ENCODE measurements at regions not wholly inside any gene's neighbourhood (a gene's known extent, or its start where the extent isn't known, plus 50 kb on each side); places are given as distances from the start of the nearest gene placed in this dataset.

DNA sequence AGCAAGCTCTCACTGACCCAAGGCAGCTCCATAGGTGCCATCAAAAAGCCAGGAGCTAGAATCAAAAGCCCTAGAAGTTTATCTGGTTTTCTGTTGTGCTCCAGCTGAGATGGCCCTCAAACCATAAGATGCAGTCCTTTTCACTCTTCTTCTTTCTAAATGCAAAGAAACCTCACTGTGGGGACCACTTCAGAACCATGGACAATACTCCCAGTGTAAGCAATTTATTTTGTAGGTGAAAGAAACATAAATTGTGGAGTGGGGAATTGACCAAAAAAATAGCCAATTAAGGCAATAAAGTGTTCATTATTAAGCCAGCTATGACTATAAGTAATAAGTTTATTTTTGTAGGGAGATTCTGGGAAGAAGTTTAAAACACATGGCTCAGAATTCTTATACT lies 1399.9 kb downstream of the PLA2G4A start:
- no peak overlapping the region for H3K27ac ChIP-seq (ENCODE audit: low read depth in 1 of 2, low read length in 2 of 2)
- no peak overlapping the region for H3K4me3 ChIP-seq (ENCODE audit: low read depth in 1 of 3, low read length in 3 of 3)
- no peak for DNase-seq (ENCODE audit: low spot score)
- no peaks in the 10 kb centered on the region for H3K27me3 ChIP-seq (ENCODE audit: control insufficient read depth in 4 of 4, insufficient read depth in 4 of 4, low read length in 3 of 4)
- H3K36me3 ChIP-seq (ENCODE audit: control insufficient read depth in 4 of 4, insufficient read depth in 3 of 4, low read depth in 1 of 4, low read length in 3 of 4) = no peaks in the 10 kb centered on the region
- no peaks in the 10 kb centered on the region for H3K4me1 ChIP-seq (ENCODE audit: control insufficient read depth in 4 of 4, insufficient read depth in 4 of 4, low read length in 3 of 4)
- no peak overlapping the region for H3K9ac ChIP-seq (ENCODE audit: low read depth in 1 of 2, low read length in 2 of 2)
- TF ChIP-seq NR2F2 (IDR thresholded peaks at IDR 0.05) (no peak), YY1 (IDR thresholded peaks at IDR 0.05) (no peak), RXRA (IDR thresholded peaks at IDR 0.05) (no peak), EGR1 (IDR thresholded peaks at IDR 0.05; ENCODE audit: low read depth in 2 of 2) (no peak), RAD21 (IDR thresholded peaks at IDR 0.05) (no peak), HNF4A (conservative IDR thresholded peaks at IDR 0.05) (no peak), GABPA (IDR thresholded peaks at IDR 0.05 in 1 of 2, conservative IDR thresholded peaks at IDR 0.05 in 1 of 2) (no peak), HNF4G (IDR thresholded peaks at IDR 0.05) (no peak), TAF1 (conservative IDR thresholded peaks at IDR 0.05) (no peak)
- TF ChIP-seq, protein P1, sequence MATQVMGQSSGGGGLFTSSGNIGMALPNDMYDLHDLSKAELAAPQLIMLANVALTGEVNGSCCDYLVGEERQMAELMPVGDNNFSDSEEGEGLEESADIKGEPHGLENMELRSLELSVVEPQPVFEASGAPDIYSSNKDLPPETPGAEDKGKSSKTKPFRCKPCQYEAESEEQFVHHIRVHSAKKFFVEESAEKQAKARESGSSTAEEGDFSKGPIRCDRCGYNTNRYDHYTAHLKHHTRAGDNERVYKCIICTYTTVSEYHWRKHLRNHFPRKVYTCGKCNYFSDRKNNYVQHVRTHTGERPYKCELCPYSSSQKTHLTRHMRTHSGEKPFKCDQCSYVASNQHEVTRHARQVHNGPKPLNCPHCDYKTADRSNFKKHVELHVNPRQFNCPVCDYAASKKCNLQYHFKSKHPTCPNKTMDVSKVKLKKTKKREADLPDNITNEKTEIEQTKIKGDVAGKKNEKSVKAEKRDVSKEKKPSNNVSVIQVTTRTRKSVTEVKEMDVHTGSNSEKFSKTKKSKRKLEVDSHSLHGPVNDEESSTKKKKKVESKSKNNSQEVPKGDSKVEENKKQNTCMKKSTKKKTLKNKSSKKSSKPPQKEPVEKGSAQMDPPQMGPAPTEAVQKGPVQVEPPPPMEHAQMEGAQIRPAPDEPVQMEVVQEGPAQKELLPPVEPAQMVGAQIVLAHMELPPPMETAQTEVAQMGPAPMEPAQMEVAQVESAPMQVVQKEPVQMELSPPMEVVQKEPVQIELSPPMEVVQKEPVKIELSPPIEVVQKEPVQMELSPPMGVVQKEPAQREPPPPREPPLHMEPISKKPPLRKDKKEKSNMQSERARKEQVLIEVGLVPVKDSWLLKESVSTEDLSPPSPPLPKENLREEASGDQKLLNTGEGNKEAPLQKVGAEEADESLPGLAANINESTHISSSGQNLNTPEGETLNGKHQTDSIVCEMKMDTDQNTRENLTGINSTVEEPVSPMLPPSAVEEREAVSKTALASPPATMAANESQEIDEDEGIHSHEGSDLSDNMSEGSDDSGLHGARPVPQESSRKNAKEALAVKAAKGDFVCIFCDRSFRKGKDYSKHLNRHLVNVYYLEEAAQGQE (IDR thresholded peaks at IDR 0.05) = no peak
- TF ChIP-seq, protein P2, sequence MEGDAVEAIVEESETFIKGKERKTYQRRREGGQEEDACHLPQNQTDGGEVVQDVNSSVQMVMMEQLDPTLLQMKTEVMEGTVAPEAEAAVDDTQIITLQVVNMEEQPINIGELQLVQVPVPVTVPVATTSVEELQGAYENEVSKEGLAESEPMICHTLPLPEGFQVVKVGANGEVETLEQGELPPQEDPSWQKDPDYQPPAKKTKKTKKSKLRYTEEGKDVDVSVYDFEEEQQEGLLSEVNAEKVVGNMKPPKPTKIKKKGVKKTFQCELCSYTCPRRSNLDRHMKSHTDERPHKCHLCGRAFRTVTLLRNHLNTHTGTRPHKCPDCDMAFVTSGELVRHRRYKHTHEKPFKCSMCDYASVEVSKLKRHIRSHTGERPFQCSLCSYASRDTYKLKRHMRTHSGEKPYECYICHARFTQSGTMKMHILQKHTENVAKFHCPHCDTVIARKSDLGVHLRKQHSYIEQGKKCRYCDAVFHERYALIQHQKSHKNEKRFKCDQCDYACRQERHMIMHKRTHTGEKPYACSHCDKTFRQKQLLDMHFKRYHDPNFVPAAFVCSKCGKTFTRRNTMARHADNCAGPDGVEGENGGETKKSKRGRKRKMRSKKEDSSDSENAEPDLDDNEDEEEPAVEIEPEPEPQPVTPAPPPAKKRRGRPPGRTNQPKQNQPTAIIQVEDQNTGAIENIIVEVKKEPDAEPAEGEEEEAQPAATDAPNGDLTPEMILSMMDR (IDR thresholded peaks at IDR 0.05; ENCODE audit: low read depth, low read length, missing input control) = no peak
- TF ChIP-seq, protein P3, sequence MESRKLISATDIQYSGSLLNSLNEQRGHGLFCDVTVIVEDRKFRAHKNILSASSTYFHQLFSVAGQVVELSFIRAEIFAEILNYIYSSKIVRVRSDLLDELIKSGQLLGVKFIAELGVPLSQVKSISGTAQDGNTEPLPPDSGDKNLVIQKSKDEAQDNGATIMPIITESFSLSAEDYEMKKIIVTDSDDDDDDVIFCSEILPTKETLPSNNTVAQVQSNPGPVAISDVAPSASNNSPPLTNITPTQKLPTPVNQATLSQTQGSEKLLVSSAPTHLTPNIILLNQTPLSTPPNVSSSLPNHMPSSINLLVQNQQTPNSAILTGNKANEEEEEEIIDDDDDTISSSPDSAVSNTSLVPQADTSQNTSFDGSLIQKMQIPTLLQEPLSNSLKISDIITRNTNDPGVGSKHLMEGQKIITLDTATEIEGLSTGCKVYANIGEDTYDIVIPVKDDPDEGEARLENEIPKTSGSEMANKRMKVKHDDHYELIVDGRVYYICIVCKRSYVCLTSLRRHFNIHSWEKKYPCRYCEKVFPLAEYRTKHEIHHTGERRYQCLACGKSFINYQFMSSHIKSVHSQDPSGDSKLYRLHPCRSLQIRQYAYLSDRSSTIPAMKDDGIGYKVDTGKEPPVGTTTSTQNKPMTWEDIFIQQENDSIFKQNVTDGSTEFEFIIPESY (IDR thresholded peaks at IDR 0.05) = no peak
- TF ChIP-seq, protein P4, sequence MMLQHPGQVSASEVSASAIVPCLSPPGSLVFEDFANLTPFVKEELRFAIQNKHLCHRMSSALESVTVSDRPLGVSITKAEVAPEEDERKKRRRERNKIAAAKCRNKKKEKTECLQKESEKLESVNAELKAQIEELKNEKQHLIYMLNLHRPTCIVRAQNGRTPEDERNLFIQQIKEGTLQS (IDR thresholded peaks at IDR 0.05) = no peak
- no peaks in the 10 kb centered on the region for H3K9me3 ChIP-seq (ENCODE audit: control insufficient read depth in 4 of 4, low read length in 3 of 4)

DNA sequence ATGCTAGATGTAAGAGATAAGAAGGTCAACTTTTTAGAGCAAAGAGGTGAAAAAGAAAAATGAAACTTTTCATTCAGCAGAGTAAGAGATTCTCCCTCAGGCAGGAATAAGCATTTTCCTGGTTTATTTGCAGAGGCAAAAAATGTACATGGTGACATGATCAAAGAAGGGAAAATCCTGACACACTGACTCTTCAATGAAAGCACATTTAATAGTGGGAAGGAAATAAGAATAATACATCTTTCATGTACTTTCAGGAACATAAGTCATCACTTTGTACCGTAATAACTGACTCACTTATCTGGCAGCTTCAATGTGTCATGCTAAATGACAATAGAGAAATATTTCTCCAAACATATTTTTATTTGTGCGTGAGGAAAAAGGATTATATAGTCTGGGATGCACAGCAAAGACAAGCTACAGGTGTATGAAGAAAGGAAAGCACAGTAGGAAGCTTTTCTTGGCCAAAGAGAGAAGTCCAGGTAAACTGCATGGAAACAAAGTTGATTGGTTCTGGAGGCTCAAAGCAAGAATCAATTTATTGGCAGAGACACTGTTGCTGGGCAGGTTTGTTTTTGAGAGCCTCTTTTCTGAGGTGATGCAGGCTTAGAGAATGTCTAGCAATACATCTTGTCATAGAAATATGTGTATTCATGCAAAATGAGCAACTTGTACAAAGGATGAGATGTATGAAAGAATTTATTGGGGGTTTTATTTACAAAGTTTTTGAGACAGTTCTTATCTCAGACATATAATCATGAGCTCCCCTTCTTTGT lies 1409.0 kb downstream of the PLA2G4A start:
- Histone ChIP-seq H3K9ac (ENCODE audit: low read depth in 1 of 2, low read length in 2 of 2) (no peak overlapping the region), H3K36me3 (ENCODE audit: control insufficient read depth in 4 of 4, insufficient read depth in 3 of 4, low read depth in 1 of 4, low read length in 3 of 4) (no peaks in the 10 kb centered on the region), H3K4me3 (ENCODE audit: low read depth in 1 of 3, low read length in 3 of 3) (no peak overlapping the region), H3K4me1 (ENCODE audit: control insufficient read depth in 4 of 4, insufficient read depth in 4 of 4, low read length in 3 of 4) (no peaks in the 10 kb centered on the region), H3K9me3 (ENCODE audit: control insufficient read depth in 4 of 4, low read length in 3 of 4) (no peaks in the 10 kb centered on the region), H3K27ac (ENCODE audit: low read depth in 1 of 2, low read length in 2 of 2) (no peak overlapping the region), H3K27me3 (ENCODE audit: control insufficient read depth in 4 of 4, insufficient read depth in 4 of 4, low read length in 3 of 4) (no peaks in the 10 kb centered on the region)
- no peak for TF ChIP-seq FOXA2 (IDR thresholded peaks at IDR 0.05)
- no peak for TF ChIP-seq RXRA (IDR thresholded peaks at IDR 0.05)
- TF ChIP-seq HNF4A (conservative IDR thresholded peaks at IDR 0.05) = no peak
- TF ChIP-seq TAF1 (conservative IDR thresholded peaks at IDR 0.05) = no peak
- 68% methylated on average over 2 of the region's 2 CpGs for WGBS
- no peak for DNase-seq (ENCODE audit: low spot score)

Measured in liver (tissue), 8 donors.